Vagina (tissue), 2 donors: ENCODE measurements at regions not wholly inside any gene's neighbourhood (a gene's known extent, or its start where the extent isn't known, plus 50 kb on each side); places are given as distances from the start of the nearest gene placed in this dataset.

Experiments used
- DNase-seq, 2 donors: peaks; one replicate each; pipeline ENCODE4 v3.0.0-alpha.2; 2017; ENCODE audit errors: extremely low spot score in 2 of 2
- H3K27ac ChIP-seq: fragments of 200-600 bp; sonication (generic); one replicate; pipeline ENCODE4 v1.5.1; 2019
- H3K27me3 ChIP-seq: fragments of 200-600 bp; sonication (generic); one replicate; pipeline ENCODE4 v1.5.1; 2019
- H3K36me3 ChIP-seq, 2 donors: fragments of 200-600 bp; sonication (generic); one replicate each; pipeline ENCODE4 v1.5.1; 2017 to 2019
- H3K4me1 ChIP-seq: fragments of 200-600 bp; sonication (generic); one replicate; pipeline ENCODE4 v1.5.1; 2019
- H3K4me3 ChIP-seq, 2 donors: fragments of 200-600 bp; sonication (generic); 1 replicate in 1 of 2; 2 replicates in 1 of 2; pipeline ENCODE4 v1.5.1; 2016 to 2019
- H3K9me3 ChIP-seq: fragments of 200-600 bp; sonication (generic); one replicate; pipeline ENCODE4 v1.5.1; 2019
- CTCF ChIP-seq, 3 experiments: fragments of 450-650 bp in 2 of 3; fragments of 200-600 bp in 1 of 3; sonication (generic) in 1 of 3; IDR thresholded peaks; one replicate each; pipeline ENCODE4 v1.5.1; 2017 to 2019; ENCODE audit warnings: antibody characterized with exemption in 3 of 3, mild to moderate bottlenecking in 2 of 3, moderate library complexity in 2 of 3
- POLR2A ChIP-seq, 2 donors: fragments of 450-650 bp; IDR thresholded peaks; one replicate each; pipeline ENCODE4 v1.6.1; 2017; ENCODE audit warnings: antibody characterized with exemption in 2 of 2, mild to moderate bottlenecking in 2 of 2, moderate library complexity in 2 of 2
- POLR2AphosphoS5 ChIP-seq, 2 donors: sonication (generic); formaldehyde crosslinking; IDR thresholded peaks; one replicate each; pipeline ENCODE4 v1.9.0; 2017; ENCODE audit warnings: antibody characterized with exemption in 2 of 2, mild to moderate bottlenecking in 2 of 2, low read depth in 1 of 2; ENCODE audit not compliant: insufficient read depth in 1 of 2
- intact Hi-C: fragments of 100-400 bp; cut with DNase I; formaldehyde crosslinking; loops from one replicate; pipeline ENCODE4 v1.15.1; 2023

GRCh38 chr1:4110888-4111287 lies 210.8 kb upstream of the C1orf174 start:
- no peaks in the 10 kb centered on the region for H3K36me3 ChIP-seq
- intact Hi-C loops: no loop called here
- TF ChIP-seq POLR2AphosphoS5 (IDR thresholded peaks at IDR 0.05; ENCODE audit: insufficient read depth in 1 of 2, low read depth in 1 of 2): no peak
- no peak for TF ChIP-seq POLR2A (IDR thresholded peaks at IDR 0.05)
- no peak for TF ChIP-seq CTCF (IDR thresholded peaks at IDR 0.05)
- no peaks in the 10 kb centered on the region for H3K27me3 ChIP-seq
- no peaks in the 10 kb centered on the region for H3K9me3 ChIP-seq
- H3K27ac ChIP-seq: no peak overlapping the region
- H3K4me3 ChIP-seq: no peak overlapping the region
- H3K4me1 ChIP-seq: no peaks in the 10 kb centered on the region
- no peak for DNase-seq

- Histone ChIP-seq H3K27ac (no peak overlapping the region), H3K27me3 (no peaks in the 10 kb centered on the region), H3K9me3 (no peaks in the 10 kb centered on the region), H3K4me3 (no peak overlapping the region), H3K4me1 (no peaks in the 10 kb centered on the region), H3K36me3 (no peaks in the 10 kb centered on the region)
- DNase-seq: no peak
- TF ChIP-seq POLR2AphosphoS5 (IDR thresholded peaks at IDR 0.05; ENCODE audit: insufficient read depth in 1 of 2, low read depth in 1 of 2) (no peak), CTCF (IDR thresholded peaks at IDR 0.05) (no peak), POLR2A (IDR thresholded peaks at IDR 0.05) (no peak)
- intact Hi-C loops: no loop called here
Measured at GRCh38 chr1:4113897-4114296, 213.8 kb upstream of the C1orf174 start.

GRCh38 chr1:4115191-4115900 lies 215.3 kb upstream of the C1orf174 start:
- DNase-seq: no peak
- H3K27me3 ChIP-seq: no peaks in the 10 kb centered on the region
- intact Hi-C loops: no loop called here
- no peaks in the 10 kb centered on the region for H3K4me1 ChIP-seq
- no peak overlapping the region for H3K4me3 ChIP-seq
- H3K9me3 ChIP-seq: no peaks in the 10 kb centered on the region
- TF ChIP-seq CTCF (IDR thresholded peaks at IDR 0.05) (no peak), POLR2AphosphoS5 (IDR thresholded peaks at IDR 0.05; ENCODE audit: insufficient read depth in 1 of 2, low read depth in 1 of 2) (no peak), POLR2A (IDR thresholded peaks at IDR 0.05) (no peak)
- H3K36me3 ChIP-seq: no peaks in the 10 kb centered on the region
- no peak overlapping the region for H3K27ac ChIP-seq

- no peaks in the 10 kb centered on the region for H3K4me1 ChIP-seq
- H3K27ac ChIP-seq: no peak overlapping the region
- intact Hi-C loops: no loop called here
- H3K27me3 ChIP-seq: no peaks in the 10 kb centered on the region
- no peaks in the 10 kb centered on the region for H3K36me3 ChIP-seq
- H3K9me3 ChIP-seq: no peaks in the 10 kb centered on the region
- TF ChIP-seq CTCF (IDR thresholded peaks at IDR 0.05) (no peak), POLR2A (IDR thresholded peaks at IDR 0.05) (no peak), POLR2AphosphoS5 (IDR thresholded peaks at IDR 0.05; ENCODE audit: insufficient read depth in 1 of 2, low read depth in 1 of 2) (no peak)
- H3K4me3 ChIP-seq: no peak overlapping the region
- DNase-seq: no peak
Measured at GRCh38 chr1:4117196-4117595, 217.1 kb upstream of the C1orf174 start.

DNA sequence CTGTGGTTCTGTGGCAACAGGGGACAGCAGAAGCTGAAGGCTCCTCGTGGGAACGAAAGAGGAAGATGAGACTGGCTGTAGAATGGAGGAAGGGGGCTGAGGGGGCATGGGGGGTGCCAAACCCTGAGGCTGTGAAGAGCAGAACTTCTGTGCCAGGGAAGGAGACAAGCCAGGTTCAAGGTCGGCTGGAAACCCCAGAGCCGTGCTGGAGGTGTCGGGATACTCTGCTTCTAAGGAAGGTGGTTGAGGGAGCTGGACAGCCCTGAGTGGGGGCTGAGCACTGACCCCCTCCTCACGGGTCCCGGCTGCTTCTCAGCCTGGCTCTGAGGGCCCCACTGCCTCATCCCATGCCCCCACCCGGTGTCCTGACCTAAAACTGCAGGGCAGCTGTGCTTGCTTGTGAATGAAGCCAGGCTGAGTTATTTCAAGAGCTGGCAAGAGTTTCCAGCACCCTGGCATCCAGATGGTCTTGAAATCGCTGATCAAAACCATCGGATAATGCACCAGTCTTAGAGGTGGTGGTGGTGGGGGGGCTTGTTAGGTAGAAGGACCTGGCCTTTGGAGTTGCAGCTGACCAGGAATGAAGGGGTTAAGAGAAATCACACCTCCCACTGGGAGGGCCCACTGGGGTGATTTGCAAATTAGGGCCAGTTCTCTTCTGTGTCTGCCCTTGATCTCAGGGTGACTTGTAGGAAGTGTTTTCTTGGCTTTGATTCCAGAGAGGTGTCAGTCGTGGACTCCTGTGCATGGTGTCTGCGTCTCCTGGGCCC lies 218.9 kb upstream of the C1orf174 start:
- Histone ChIP-seq H3K4me3 (no peak overlapping the region), H3K27me3 (no peaks in the 10 kb centered on the region), H3K4me1 (no peaks in the 10 kb centered on the region), H3K36me3 (no peaks in the 10 kb centered on the region), H3K9me3 (no peaks in the 10 kb centered on the region), H3K27ac (no peak overlapping the region)
- TF ChIP-seq CTCF (IDR thresholded peaks at IDR 0.05) (no peak), POLR2AphosphoS5 (IDR thresholded peaks at IDR 0.05; ENCODE audit: insufficient read depth in 1 of 2, low read depth in 1 of 2) (no peak), POLR2A (IDR thresholded peaks at IDR 0.05) (no peak)
- intact Hi-C loops: no loop called here
- DNase-seq: no peak
